ENCODE measurements at regions not wholly inside any gene's neighbourhood (a gene's known extent, or its start where the extent isn't known, plus 50 kb on each side); places are given as distances from the start of the nearest gene placed in this dataset.

GRCh38 chr19:32219392-32219791, 126.0 kb upstream of the ZNF507 start (continued):
- TF ChIP-seq CTCF (IDR thresholded peaks at IDR 0.05; ENCODE audit: control extremely low read depth in 1 of 3, insufficient read depth in 1 of 3, low read depth in 1 of 3, low read length in 3 of 3) (no peak), FOSL1 (IDR thresholded peaks at IDR 0.05; ENCODE audit: insufficient read depth, low read depth, low read length) (no peak), TAF7 (optimal IDR thresholded peaks at IDR 0.05; ENCODE audit: borderline replicate concordance, low read depth, low read length) (no peak), MAX (IDR thresholded peaks at IDR 0.05) (no peak)
